Neural cell (in vitro differentiated cells): ENCODE measurements at regions not wholly inside any gene's neighbourhood (a gene's known extent, or its start where the extent isn't known, plus 50 kb on each side); places are given as distances from the start of the nearest gene placed in this dataset.
"Not testable (repeated sequence)": the region's sequence is repeated elsewhere in the genome, so short reads cannot be mapped to it uniquely, and the experiment has no call there.

Source experiments
- CTCF ChIP-seq: fragments of 450-650 bp; IDR thresholded peaks from 2 replicates; pipeline ENCODE4 v1.5.1; 2014; ENCODE audit warnings: antibody characterized with exemption, mild to moderate bottlenecking, moderate library complexity; ENCODE audit not compliant: poor library complexity, severe bottlenecking
- EP300 ChIP-seq: fragments of 450-650 bp; conservative IDR thresholded peaks from 2 replicates; pipeline ENCODE4 v1.6.1; 2014; ENCODE audit warnings: antibody characterized with exemption, mild to moderate bottlenecking, moderate library complexity; ENCODE audit not compliant: poor library complexity, severe bottlenecking
- EZH2 ChIP-seq: fragments of 200-600, 300-800 bp; shearing (Covaris generic), sonication (generic); IDR thresholded peaks from 2 replicates; pipeline ENCODE4 v1.6.1; 2014; ENCODE audit warnings: antibody characterized with exemption, low read length, borderline replicate concordance, mild to moderate bottlenecking; ENCODE audit not compliant: insufficient read depth, poor library complexity, severe bottlenecking
- POLR2AphosphoS5 ChIP-seq: IDR thresholded peaks from 2 replicates; pipeline ENCODE4 v1.6.1; 2012
- SMC3 ChIP-seq: fragments of 450-650 bp; conservative IDR thresholded peaks from 2 replicates; pipeline ENCODE4 v1.6.1; 2014; ENCODE audit warnings: antibody characterized with exemption, mild to moderate bottlenecking, moderate library complexity; ENCODE audit not compliant: poor library complexity
- TAF1 ChIP-seq: IDR thresholded peaks from 2 replicates; pipeline ENCODE4 v1.6.1; 2012; ENCODE audit warnings: low read depth

GRCh38 chr7:29696402-29696801, 109.9 kb upstream of the WIPF3 start:
- not testable (repeated sequence) for TF ChIP-seq POLR2AphosphoS5, CTCF, SMC3, EZH2, TAF1, EP300
